Endothelial cell (in vitro differentiated cells): ENCODE measurements at regions not wholly inside any gene's neighbourhood (a gene's known extent, or its start where the extent isn't known, plus 50 kb on each side); places are given as distances from the start of the nearest gene placed in this dataset.

Experiments used
- DNase-seq: peaks from one replicate; pipeline ENCODE4 v3.0.0; 2021; ENCODE audit warnings: low spot score
- H3K27ac Mint-ChIP-seq: one replicate; pipeline ENCODE4 v1.8.0; 2021; ENCODE audit warnings: mixed read lengths, inconsistent platforms; ENCODE audit not compliant: unreplicated experiment
- H3K27me3 Mint-ChIP-seq: one replicate; pipeline ENCODE4 v1.8.0; 2021; ENCODE audit warnings: mild to moderate bottlenecking, moderate library complexity, mixed read lengths, inconsistent platforms; ENCODE audit not compliant: unreplicated experiment
- H3K36me3 Mint-ChIP-seq: one replicate; pipeline ENCODE4 v1.8.0; 2021; ENCODE audit warnings: mild to moderate bottlenecking, low read depth, mixed read lengths, inconsistent platforms; ENCODE audit not compliant: unreplicated experiment
- H3K4me1 Mint-ChIP-seq: one replicate; pipeline ENCODE4 v1.8.0; 2021; ENCODE audit warnings: mild to moderate bottlenecking, mixed read lengths, inconsistent platforms; ENCODE audit not compliant: unreplicated experiment
- H3K4me3 Mint-ChIP-seq: one replicate; pipeline ENCODE4 v1.8.0; 2021; ENCODE audit warnings: mild to moderate bottlenecking, mixed read lengths, inconsistent platforms; ENCODE audit not compliant: unreplicated experiment
- H3K9me3 Mint-ChIP-seq: one replicate; pipeline ENCODE4 v1.8.0; 2021; ENCODE audit warnings: mixed read lengths, inconsistent platforms; ENCODE audit not compliant: unreplicated experiment
- CTCF ChIP-seq: fragments of 200-600 bp; sonication (generic); IDR thresholded peaks from one replicate; pipeline ENCODE4 v1.5.0; 2021; ENCODE audit warnings: antibody characterized with exemption; ENCODE audit not compliant: unreplicated experiment

DNA sequence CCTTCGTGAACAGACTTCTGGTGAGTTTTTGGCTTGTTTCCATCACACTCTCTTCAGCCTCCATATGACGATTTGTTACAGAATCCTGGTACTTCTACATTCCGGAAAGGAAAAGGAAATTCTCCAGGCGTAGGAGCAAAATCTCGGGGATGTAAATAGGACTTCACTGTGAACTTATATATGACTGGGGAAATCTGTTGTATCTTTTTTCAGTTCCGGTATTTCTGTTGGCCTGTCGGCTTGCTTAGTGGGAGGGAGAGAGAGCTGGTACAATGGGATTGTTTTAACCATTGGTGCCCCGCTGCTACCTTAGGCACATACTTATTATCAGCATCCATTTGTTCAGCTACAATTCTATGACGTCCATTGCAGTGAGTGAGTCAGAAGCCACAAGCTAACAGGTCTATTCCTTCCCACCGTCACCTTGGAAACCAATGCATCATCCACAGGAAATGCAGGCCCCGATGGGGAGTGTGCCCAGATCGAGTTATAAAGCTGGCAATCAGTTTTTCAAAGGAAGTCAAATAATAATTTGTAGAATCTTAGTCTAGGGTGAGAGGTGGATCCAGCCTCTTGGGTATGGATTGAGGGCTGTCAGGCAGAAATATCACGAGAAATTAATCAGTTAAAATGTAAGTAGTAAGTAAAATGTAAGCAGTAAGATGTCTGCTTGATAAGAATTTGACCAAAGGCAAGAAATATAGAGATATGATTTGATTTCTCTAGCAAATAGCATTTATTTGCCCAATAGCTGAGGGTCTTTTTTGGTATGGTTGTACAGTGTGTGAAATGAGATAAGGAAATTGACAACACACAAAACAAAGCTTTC is 92.0 kb upstream of the MKLN1 start:
- no peak for DNase-seq
- H3K9me3 Mint-ChIP-seq = no peaks in the 10 kb centered on the region
- TF ChIP-seq CTCF = no peak
- H3K4me3 Mint-ChIP-seq = no peak overlapping the region
- no peaks in the 10 kb centered on the region for H3K36me3 Mint-ChIP-seq
- H3K27ac Mint-ChIP-seq = peak overlapping the region; percentile 59
- H3K4me1 Mint-ChIP-seq = peaks cover 4% of the 10 kb centered on the region
- H3K27me3 Mint-ChIP-seq = no peaks in the 10 kb centered on the region

DNA sequence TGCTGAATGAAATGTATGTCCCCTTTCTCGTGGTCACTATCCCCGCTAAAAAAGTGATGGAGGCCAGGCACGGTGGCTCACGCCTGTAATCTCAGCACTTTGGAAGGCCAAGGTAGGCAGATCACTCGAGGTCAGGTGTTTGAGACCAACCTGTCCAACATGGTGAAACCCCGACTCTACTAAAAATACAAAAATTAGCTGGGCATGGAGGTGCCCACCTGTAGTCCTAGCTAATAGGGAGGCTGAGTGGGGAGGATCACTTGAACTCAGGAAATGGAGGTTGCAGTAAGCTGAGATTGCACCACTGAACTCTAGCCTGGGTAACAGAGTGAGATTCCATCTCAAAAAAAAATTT is 91.4 kb upstream of the MKLN1 start:
- H3K27me3 Mint-ChIP-seq = no peaks in the 10 kb centered on the region
- no peaks in the 10 kb centered on the region for H3K36me3 Mint-ChIP-seq

DNA sequence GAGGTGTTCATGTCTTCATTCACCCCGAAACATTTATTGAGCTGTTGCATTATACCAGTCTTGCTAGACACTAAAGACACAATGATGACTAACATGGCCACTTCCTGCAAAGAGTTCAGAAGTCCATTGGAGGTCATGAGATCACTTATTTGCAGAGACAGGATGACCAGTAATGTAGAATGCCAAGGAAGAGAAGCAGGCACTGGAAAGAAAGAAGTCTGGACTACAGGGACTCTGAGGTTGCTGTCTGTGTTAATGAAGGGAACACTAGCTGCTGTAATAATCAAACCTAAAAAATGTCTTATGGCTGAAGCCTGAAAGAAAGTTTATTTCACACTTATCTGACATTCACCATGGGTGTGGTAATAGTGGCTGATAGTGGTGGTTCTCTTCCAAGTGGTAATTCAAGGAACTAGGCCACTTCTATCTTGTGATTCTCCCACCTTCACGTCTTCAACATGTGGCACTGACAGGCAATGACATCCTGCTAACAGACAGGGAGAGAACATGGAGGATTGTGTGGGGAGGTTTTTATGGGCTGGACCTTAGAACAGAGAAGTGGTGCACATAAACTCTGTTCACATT is 89.2 kb upstream of the MKLN1 start:
- Mint-ChIP-seq H3K4me1 (no peaks in the 10 kb centered on the region), H3K36me3 (no peaks in the 10 kb centered on the region), H3K9me3 (no peaks in the 10 kb centered on the region), H3K27ac (no peak overlapping the region), H3K4me3 (no peak overlapping the region), H3K27me3 (no peaks in the 10 kb centered on the region)
- no peak for DNase-seq
- no peak for TF ChIP-seq CTCF

More for the DNA sequence above, 91.4 kb upstream of the MKLN1 start:
- no peak overlapping the region for H3K4me3 Mint-ChIP-seq
- H3K9me3 Mint-ChIP-seq = no peaks in the 10 kb centered on the region
- no peak for TF ChIP-seq CTCF
- no peak overlapping the region for H3K27ac Mint-ChIP-seq
- H3K4me1 Mint-ChIP-seq = peaks cover 3% of the 10 kb centered on the region
- no peak for DNase-seq

- no peak for TF ChIP-seq CTCF
- H3K36me3 Mint-ChIP-seq = no peaks in the 10 kb centered on the region
- no peak overlapping the region for H3K4me3 Mint-ChIP-seq
- H3K9me3 Mint-ChIP-seq = no peaks in the 10 kb centered on the region
- no peak overlapping the region for H3K27ac Mint-ChIP-seq
- DNase-seq = no peak
- no peaks in the 10 kb centered on the region for H3K27me3 Mint-ChIP-seq
- no peaks in the 10 kb centered on the region for H3K4me1 Mint-ChIP-seq
These were observed 86.3 kb upstream of the MKLN1 start for GRCh38 chr7:131241386-131241785.

DNA sequence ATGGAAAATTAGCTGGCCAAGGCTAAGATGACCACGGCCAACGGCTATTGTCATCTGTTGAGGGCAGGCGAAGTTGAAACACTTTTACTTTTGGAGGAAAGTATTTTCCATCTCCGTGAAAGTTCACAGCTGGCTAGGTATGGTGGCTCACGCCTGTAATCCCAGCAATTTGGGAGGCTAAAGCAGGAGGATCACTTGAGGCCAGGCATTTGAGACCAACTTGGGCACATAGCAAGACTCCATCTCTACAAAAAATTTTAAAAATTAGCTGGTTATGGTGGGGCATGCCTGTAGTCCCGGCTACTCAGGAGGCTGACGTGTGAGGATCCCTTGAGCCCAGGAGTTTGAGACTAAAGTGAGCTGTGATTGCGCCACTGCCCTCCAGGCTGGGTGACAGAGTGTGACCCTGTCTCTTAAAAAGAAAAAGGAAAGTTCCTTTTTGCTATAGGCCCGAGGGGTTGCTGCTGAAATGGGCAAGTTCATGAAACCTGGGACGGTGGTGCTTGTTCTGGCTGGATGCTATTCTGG is 85.5 kb upstream of the MKLN1 start:
- no peaks in the 10 kb centered on the region for H3K4me1 Mint-ChIP-seq
- no peak overlapping the region for H3K27ac Mint-ChIP-seq
- DNase-seq = no peak
- H3K27me3 Mint-ChIP-seq = no peaks in the 10 kb centered on the region
- H3K9me3 Mint-ChIP-seq = no peaks in the 10 kb centered on the region
- no peaks in the 10 kb centered on the region for H3K36me3 Mint-ChIP-seq
- no peak overlapping the region for H3K4me3 Mint-ChIP-seq
- TF ChIP-seq CTCF = no peak
